Amniotic epithelial cell (primary cell): ENCODE measurements at regions not wholly inside any gene's neighbourhood (a gene's known extent, or its start where the extent isn't known, plus 50 kb on each side); places are given as distances from the start of the nearest gene placed in this dataset.

ENCODE experiments used
- DNase-seq: peaks from one replicate; pipeline ENCODE4 v3.0.0-alpha.2; 2010; ENCODE audit warnings: low read depth

DNA sequence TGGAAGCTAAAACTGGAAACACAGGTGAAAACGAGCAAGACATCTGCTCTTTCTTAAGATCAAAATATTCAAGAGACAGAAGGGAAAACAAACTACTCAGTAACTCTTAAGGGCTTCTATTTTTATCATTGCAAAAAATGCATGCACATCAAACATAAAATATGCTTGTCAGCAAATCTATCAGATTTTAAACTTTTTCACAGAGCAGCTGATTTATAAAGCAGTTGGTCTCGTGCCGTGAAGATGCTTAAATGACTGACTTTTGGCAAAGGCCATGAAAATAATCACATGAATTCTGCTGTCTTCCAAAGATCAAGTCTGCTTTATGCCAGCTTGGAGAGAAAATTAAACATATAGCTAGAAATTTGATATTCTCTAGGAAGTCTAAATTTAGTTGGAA lies 482.1 kb upstream of the HS3ST1 start:
- DNase-seq, result no peak

DNA sequence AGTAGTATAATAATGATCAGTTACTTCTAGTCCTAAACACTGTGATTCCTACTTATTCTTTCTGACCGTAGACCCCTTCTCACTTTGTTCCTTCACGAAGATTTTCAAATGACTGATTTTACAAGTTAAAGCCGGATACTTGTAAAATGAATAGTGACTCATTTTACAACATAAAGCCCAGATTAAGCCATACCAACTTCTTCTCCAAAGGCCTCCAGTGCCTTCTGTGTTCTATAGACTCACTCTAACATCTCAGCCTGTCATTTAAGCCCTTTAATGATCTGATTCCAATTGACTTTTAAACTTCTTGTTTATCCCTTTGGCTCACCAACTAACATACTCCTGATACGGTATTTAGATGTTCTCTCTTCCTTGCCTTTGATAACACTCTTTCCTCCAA lies 480.0 kb upstream of the HS3ST1 start:
- no peak for DNase-seq

DNA sequence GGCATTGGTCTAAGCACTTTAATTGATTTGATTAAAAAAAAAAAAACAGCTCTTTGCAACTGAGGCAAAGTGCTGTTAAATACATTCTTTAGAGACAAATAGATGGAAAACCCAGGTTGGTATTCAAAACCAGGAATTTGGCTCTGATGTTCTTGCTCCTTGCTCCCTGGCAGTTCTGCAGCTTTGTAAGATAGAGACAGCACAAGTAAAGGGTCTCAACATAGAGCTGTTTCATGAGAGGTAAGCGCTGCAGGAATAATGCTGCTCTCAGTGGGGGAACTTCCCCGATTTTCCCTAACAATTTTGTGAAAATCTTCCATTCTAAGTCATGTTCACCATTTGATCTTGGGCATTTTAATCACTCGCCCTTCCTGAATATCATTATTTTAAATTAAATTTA lies 479.5 kb upstream of the HS3ST1 start:
- no peak for DNase-seq

DNA sequence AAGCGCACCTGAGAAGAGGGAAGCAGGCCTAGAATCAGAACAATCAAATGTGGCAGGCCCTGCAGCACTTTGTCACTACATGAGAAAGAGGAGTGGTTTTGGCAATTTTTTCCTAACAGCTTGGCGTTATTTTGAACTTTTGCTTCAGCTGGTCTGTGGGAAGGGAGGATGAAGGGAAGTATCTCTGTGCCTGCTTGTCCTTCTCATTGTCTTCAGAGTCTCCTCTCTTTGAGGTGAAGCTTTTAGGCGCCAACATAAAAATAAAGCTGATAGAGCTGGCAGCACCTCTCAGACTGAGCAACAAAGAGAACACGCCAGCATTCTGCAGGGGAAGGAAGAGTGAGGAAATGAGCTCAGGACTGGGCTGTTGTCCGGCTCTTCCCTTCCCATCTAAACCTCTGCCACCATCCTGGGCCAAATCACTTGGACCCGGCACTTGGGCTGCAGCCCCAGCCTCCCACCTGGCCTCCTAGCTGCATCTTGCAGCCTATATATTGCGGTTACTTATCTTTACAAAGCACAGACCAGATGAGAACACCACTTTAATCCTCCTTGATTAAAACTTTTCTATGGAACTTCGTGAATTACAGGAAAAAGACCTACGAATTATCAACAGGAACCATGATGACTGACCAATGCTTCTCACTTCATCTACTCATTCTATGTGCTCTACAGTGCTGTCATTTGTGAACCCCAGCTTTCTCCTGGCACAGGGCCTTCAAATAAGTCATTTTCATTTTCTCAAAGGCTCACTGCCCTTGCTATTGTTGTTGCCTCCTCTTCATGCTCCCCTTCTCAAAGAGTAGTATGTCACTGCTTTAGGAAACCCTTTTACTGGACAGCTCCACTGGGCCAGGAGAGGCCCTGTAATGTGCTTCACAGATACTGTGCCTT lies 476.4 kb upstream of the HS3ST1 start:
- DNase-seq, result no peak

DNA sequence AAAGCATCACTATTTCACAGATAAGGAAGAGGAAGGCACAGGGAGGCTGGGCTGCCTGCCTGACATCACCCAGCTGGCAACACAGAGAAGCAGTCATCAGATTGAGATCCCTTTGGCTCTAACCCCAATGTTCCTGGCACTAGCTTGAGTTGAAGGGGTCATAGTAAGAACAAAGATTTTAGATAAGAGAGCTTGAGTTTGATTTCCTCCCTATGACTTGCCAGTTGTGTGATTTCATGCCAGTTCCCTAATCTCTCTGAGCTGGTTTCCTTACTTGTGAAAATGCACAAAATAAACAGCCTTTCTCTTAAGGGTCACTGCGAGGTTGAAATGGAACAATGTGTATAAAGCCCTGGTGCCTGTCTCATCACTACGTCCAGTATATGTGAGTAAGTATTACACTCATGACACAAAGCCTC lies 475.4 kb upstream of the HS3ST1 start:
- DNase-seq, result no peak

DNA sequence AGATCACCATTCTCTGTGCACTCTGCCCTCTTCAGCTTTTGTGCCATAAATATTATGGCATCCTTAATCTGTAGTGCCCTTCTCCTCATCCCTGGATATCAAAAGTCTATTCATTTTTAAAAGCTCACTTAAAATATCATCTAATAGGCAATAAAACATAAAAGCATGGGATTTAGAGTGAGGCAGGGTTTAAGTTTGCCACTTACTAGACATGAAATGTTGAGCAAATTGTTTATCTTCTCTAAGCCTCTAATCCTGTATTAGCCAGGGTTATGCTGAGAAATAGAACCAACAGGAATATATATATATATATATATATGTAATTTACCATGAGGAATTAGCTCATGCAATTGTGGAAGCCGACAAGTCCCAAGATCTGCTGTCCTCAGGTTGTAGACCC lies 472.4 kb upstream of the HS3ST1 start:
- no peak for DNase-seq

DNA sequence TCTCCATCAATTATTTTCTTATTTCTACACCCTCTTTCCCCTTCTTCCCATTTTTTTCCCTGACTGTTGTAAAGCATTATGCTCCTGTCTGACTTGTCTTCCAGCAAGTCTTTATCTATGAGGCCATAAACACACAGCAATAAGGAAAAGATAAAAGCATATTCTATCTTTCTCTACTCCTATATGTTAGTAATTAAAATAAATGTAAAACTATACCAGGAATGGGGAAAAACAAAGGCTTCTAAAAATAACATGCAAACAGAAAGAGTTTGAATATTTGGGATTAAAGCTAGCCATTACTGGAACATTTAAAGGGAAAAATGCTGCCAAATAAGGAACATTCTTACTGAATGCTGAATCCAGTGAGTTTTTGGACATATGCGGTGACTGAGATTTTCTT lies 471.7 kb upstream of the HS3ST1 start:
- DNase-seq, result no peak

DNA sequence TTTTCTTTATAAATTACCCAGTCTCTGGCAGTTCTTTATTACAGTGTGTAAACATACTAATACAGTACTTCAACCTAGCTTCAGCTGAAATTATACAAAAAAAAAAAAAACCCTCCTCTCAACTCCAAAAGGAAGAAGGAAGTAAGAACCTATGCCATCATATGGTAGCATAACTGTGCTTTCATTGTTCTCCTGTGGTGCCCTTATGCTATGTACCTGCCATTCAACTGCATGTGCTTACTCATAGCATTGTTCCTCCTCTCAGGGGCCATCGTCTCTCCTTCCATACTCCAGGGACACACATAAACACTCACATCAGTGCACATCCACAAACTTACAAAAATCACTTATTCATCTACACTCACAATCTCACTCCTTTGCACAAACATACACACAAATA lies 470.1 kb upstream of the HS3ST1 start:
- no peak for DNase-seq

DNA sequence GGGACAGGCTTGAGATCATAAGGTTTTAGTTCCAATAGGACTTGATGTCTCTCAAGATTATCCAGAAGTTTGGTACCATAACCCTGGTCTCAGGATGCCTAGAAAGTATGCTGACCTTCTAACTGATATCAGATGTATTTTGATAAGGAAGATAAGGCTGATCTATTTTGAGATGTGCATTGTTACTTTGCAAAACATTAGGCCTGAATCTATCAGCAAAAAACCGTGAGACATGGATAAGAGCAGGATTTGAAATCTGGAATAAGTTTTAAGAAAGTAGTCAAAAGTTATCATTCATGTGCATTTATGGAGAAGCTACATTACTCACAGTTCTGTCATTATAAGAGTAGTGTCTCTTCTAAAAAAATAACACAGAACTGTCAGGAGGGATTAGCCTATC lies 467.1 kb upstream of the HS3ST1 start:
- no peak for DNase-seq

DNA sequence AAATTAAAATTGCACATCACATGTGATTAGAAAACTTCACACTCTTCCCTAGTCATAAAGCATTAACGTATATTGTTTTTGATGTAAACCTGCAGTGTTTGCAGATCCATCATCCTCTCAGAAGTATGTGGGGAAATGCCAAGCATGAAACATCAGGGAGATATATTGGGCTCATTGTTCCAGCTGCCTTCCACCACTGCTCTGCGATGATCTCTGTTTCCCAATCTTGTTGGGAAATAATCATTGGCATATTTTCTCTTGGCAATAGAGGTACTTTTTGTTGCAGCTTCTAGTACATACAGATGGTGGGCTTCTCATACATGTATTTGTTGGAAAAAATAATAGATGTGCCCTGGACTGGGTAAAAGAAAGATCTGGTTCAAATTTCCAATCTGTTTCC lies 466.3 kb upstream of the HS3ST1 start:
- no peak for DNase-seq

DNA sequence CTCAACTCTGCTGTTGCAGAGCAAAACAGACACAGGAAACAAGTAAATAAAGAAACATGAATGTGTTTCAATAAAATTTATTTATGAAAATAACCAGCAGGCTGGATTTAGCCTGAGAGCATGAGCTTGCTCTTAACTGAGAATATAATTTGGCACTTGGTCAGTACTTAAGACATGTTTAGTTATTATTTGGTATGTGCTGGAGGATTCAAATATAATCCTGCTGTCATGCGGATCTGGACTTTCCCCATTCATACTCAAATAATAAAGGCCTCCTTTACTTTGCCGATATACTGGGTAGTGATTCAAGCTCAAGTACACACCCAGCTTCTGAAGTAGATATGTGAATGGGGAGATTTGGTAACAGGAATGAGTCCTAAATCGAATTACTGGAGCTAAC lies 465.5 kb upstream of the HS3ST1 start:
- no peak for DNase-seq

DNA sequence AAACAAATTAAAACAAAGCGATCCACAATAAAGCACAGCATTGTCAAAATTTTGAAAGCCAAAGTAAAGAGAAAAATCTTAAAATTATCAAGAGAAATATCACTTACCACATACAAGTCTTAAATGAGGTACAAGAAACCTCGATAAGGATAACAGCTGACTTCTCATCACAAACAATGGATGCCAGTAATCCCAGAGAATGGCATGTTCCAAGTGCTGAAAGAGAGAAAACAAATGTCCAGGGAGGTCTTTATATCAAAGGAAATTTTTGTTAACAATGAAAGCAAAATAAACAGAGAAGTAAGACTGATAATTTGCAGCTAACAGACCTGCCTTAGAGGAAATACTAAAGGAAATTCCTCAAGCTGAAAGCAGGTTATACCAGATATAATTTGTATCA lies 460.4 kb upstream of the HS3ST1 start:
- DNase-seq, result no peak

DNA sequence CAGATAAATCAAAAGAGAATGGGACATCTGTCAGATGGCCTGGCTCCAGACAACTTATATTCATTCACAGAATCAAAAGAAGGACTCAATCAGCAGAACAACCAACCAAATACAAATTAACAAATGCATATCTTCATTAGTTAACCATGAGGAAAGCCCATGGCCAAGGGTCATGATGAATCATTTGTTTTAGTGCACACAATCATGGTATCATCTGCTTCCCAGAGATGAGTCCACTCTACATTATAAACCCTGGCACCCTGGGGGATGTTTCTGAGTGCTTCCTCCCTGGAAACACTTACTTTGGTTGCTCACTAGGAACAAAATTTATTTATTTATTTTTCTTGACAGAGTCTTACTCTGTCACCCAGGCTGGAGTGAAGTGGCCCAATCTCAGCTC lies 453.3 kb upstream of the HS3ST1 start:
- no peak for DNase-seq

DNA sequence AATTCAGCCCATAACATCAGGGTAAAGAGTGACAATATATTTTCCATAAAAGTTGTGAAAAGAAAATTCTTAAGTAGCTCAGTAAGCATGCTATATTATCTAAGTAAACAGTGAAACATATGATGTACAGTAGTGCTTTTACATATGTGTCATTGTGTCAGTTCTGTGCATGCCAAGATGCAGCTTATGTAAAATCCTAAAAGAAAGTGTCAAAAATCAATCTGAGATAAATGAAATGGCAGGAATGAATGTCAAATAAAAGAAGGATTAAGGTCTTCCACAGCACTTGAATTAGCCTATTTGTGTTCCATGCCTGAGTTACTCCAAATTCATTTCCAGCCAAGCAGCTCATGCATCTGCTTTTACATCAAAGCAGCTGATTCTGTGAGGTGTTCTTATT lies 452.7 kb upstream of the HS3ST1 start:
- DNase-seq, result no peak

DNA sequence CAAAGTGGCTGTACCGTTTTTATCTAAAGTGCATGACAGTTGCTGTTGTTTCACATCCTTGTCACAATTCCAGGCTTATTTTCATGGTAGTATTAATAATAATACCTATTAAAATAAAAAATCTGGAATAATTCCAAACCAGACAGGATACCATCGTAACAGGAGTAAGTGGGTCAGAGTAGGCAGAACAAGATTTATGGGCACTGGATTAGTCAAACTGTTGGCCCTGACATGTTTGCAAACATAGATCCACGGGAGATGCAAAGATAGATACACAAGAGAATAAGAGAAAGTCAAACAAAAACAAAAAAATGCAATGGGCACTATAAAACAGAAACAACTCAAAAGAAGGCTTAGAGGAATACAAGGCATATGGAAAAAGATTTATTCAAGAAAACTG lies 449.5 kb upstream of the HS3ST1 start:
- no peak for DNase-seq

DNA sequence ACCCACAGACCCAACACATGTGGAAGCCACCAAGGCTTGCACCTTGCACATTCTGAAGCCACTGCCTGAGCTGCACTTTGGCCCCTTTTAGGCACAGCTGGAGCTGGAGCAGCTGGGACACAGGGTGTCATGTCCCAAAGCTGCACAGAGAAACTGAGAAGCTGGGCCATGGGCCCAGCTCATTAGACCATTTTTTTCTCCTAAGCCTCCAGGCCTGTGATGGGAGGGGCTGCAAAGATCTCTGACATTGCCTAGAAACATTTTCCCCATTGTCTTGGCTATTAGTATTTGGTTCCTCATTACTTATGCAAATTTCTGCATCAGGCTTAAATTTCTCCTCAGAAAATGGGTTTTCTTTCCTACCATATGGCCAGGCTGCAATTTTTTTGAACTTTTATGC lies 447.4 kb upstream of the HS3ST1 start:
- no peak for DNase-seq

DNA sequence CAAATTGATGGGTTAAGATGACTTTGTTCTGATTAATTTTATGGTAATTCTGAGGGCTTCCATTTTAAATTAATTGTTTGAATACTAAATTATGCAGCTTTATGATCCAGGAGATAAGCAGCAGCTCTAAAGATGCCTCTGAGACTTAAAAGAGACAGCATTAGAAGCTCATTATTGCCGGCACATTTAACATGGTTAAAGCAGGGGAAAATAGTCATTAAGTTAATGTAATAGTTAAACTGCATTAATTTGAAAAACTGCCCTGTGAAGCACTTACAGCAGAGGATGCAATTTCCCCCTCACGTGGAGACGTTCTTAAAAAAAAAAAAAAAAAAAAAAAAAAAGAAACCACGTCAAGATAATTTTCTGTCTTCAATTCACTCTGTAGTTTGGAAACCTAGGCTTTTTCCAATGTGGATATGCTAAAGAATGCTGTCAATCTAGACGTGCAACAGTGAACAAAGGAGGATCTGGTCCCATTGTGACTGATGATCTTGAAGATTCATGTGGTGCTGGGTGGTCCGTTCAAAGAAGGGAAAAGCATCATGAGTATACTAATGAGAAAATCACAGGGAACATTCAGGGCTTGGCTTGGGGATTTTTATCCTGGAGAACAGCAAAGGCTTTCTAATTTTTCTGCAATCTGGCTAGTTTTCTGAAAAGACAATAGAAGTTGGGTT lies 440.6 kb upstream of the HS3ST1 start:
- DNase-seq, result no peak

DNA sequence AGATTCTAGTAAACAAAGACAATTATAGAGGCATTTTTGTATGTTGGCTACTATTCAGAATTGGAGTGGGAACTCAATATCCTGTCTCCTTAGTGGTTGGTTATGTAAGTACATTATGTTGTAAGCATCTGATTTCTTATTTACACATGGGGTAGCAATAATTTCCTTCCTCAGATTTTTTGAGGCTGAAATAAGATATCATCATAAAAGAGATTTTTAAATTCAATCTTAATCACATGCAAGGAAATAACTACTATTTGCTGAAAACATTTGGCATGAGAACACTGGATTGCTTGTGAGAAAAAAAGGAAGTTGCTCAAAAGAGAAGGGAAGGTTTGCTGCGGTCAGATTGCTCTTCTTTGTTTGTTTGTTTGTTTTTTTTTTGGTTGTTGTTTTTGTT lies 437.7 kb upstream of the HS3ST1 start:
- DNase-seq, result no peak

DNA sequence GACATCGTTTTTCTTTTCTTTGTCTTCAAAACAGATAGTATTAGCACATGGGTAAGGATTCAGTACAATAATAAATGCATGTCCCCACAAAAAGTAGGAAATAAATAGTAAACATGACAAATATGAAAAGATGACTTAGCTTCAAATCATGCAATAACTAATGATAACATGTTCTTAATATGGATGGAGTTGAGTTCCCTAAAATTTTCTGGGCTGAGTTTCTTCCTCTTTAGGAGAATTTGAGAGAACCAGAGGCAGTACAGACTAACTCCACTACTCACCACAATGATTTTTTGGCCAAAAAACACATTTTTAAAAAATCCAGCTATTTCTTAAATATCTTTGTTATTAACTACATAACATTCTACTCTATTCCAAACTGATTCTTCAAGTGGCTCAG lies 432.3 kb upstream of the HS3ST1 start:
- no peak for DNase-seq

DNA sequence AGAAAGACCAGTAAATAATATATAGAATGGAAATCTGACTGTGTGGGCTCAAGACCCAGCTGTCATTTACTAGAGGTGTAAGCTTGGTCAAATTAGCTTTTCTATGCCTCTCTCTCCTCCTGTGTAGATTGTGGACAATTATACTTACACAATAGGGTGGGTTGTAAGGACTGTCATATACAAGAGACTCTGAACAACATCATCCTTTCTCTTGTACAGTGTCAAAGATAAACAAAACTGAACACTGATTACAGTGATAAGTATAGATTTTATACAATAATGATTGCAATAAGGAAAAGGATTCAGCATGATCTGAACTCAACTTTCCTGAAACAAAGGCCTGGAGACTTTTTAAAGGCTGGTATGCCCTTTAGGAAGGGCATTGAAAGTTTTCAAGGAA lies 429.2 kb upstream of the HS3ST1 start:
- no peak for DNase-seq

DNA sequence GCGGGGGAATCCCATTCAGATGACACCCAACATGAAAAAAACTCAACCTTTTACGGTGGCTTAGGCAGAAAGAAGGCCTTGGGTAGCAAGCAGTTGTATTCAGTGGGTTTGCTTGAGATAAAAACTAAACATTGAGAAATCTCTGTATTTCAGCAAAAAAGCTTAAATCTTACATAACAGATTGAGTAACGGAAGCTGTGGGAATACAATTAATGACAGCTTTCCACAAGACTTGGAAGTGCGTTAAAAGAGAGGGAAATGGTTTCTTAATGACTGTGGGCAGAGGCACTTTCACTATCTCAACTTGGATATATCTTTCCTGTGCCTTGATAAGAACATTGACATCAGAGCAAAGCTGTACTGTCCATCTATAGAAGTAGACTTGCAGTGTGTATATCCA lies 418.5 kb upstream of the HS3ST1 start:
- DNase-seq, result peak; percentile 2

DNA sequence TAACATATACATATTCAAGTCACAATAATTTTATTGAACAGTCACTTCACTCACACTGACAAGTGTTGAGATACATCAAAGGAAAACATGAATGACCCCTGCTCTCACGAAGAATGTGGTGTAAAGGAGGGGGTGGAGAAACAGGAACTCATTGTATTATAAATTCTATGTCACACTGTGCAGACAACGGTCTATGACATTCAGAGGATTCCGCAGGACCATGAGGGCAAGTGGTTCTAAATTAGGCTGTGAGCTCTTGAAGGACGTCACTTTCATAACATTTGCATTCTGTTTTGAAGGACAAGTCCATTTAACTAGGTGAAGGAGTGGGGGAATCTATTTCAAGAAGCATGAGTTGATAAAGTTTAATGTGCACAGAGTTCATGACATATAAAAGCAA lies 415.2 kb upstream of the HS3ST1 start:
- DNase-seq, result no peak

DNA sequence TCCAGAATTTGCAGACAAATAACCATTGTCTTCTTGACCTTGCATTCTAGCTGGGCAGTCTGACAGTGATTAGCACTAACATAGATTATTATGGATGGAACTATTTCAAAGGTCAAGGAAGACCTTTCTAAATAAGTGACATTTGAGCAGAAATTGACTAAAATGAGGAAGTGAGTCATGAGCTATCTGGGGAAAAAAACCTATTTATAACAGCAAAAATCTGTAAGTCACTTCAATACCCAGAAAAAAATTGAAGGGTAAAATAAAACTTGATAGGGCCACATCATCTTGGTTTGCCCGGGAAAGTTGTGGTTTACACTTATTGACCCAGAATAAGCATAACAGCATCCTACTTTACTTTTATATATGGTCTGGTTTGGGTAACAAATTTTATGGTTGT lies 414.6 kb upstream of the HS3ST1 start:
- DNase-seq, result no peak
